ENCODE measurements at regions not wholly inside any gene's neighbourhood (a gene's known extent, or its start where the extent isn't known, plus 50 kb on each side); places are given as distances from the start of the nearest gene placed in this dataset.

DNA sequence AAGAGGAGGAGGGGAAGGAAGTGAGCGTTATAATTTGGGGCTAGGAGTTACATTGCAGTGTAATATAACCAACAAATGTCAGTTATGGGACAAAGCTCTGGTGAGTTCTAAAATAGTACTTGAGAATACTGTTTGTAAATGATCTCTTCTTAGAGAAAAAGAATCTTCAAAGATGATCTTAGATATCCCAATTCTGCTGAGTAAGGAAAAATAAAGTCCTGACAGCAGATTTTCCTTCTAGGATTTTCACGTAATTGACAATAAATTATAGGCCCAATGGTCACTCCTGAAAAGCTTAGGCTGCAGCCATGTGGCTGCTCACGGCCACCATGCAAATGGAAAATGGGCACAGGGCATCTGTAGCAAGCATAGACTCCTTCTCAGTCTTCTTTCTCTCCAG is 241.6 kb downstream of the SIPA1L2 start:
- Histone ChIP-seq H3K27me3 (no peaks in the 10 kb centered on the region), H3K27ac (no peak overlapping the region), H3K9me3 (no peaks in the 10 kb centered on the region), H3K36me3 (no peaks in the 10 kb centered on the region), H3K4me1 (no peaks in the 10 kb centered on the region), H3K4me3 (no peak overlapping the region)
- ATAC-seq = no peak
- TF ChIP-seq POLR2AphosphoS5 (IDR thresholded peaks at IDR 0.05) = no peak
- TF ChIP-seq, protein P1, sequence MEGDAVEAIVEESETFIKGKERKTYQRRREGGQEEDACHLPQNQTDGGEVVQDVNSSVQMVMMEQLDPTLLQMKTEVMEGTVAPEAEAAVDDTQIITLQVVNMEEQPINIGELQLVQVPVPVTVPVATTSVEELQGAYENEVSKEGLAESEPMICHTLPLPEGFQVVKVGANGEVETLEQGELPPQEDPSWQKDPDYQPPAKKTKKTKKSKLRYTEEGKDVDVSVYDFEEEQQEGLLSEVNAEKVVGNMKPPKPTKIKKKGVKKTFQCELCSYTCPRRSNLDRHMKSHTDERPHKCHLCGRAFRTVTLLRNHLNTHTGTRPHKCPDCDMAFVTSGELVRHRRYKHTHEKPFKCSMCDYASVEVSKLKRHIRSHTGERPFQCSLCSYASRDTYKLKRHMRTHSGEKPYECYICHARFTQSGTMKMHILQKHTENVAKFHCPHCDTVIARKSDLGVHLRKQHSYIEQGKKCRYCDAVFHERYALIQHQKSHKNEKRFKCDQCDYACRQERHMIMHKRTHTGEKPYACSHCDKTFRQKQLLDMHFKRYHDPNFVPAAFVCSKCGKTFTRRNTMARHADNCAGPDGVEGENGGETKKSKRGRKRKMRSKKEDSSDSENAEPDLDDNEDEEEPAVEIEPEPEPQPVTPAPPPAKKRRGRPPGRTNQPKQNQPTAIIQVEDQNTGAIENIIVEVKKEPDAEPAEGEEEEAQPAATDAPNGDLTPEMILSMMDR (IDR thresholded peaks at IDR 0.05) = no peak
- TF ChIP-seq POLR2A (IDR thresholded peaks at IDR 0.05) = no peak
- no peak for TF ChIP-seq EP300 (IDR thresholded peaks at IDR 0.05)
- WGBS, 2 donors (ENCODE audit: low coverage in 1 of 2) = 87 to 100% methylated on average over 3 of the region's 3 CpGs

DNA sequence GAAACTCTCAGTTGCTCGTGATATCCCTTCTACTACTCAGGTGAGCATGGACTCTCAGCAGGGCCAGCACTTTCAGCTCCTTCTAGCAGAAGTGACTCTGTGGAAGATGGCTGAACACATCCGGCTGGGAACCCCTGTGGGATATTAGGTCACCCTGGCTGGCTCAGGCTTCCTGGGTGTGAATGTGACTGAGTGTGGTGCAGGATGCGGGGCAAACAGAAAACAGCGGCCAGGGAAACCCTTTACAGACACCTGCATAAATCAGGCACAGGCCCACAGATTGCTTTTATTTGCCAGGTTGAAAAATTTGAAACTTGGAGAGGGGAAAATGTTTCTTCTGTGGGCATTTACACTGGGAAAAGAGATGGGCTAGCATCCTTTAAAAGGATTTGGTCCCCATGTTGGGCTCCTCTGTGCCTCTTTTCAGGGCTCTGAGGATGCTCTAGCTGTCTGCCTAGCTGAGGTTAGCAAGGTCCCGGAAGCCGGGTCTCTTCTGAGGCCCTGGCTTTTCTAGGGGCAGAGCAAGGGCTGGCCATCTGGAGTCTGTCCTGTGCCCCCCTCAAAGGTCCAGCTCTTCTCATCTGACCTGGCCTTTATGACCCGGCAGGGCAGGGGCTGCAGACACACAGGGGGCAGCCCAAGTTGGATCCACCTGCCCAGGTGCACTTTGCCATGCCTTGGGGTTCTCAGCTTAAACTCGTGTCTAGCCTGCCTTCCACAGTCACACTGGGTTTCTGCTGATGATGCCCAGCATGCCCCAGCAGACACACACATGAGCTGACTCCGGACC is 243.0 kb downstream of the SIPA1L2 start:
- ATAC-seq = no peak
- Histone ChIP-seq H3K9me3 (no peaks in the 10 kb centered on the region), H3K4me3 (no peak overlapping the region), H3K36me3 (no peaks in the 10 kb centered on the region), H3K4me1 (no peaks in the 10 kb centered on the region), H3K27ac (no peak overlapping the region), H3K27me3 (no peaks in the 10 kb centered on the region)
- TF ChIP-seq, protein P1 (IDR thresholded peaks at IDR 0.05) = no peak
- TF ChIP-seq POLR2AphosphoS5 (IDR thresholded peaks at IDR 0.05) = no peak
- no peak for TF ChIP-seq EP300 (IDR thresholded peaks at IDR 0.05)
- TF ChIP-seq POLR2A (IDR thresholded peaks at IDR 0.05) = no peak
- 40 to 88% methylated on average over 1 to 5 of the region's 9 CpGs for WGBS, 2 donors (ENCODE audit: low coverage in 1 of 2)

DNA sequence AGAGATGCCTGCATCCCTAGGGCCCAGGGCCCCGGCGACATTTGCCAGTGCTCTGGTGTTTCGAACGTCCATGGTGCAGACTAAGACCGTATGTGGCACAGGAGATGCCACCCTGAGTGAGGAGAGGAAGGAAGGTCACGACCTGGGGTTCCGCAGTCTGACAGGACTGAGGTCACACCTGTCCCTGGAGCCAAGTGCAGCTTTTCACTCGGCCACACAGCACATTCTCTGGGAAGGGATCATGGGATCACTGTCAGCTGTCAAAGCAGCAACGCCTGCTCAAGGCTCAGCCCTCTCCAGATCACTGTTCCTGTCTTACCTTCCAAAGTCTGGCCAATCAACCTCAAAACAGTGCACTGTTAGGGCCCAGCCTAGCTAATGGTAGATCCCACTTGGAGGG is 243.6 kb downstream of the SIPA1L2 start:
- TF ChIP-seq, protein P1 (IDR thresholded peaks at IDR 0.05) = no peak
- TF ChIP-seq EP300 (IDR thresholded peaks at IDR 0.05) (no peak), POLR2A (IDR thresholded peaks at IDR 0.05) (no peak), POLR2AphosphoS5 (IDR thresholded peaks at IDR 0.05) (no peak)
- Histone ChIP-seq H3K36me3 (no peaks in the 10 kb centered on the region), H3K9me3 (no peaks in the 10 kb centered on the region), H3K4me3 (no peak overlapping the region), H3K27me3 (no peaks in the 10 kb centered on the region), H3K27ac (no peak overlapping the region), H3K4me1 (no peaks in the 10 kb centered on the region)
- WGBS, 2 donors (ENCODE audit: low coverage in 1 of 2) = 84 to 100% methylated on average over 1 to 4 of the region's 9 CpGs
- ATAC-seq = no peak

DNA sequence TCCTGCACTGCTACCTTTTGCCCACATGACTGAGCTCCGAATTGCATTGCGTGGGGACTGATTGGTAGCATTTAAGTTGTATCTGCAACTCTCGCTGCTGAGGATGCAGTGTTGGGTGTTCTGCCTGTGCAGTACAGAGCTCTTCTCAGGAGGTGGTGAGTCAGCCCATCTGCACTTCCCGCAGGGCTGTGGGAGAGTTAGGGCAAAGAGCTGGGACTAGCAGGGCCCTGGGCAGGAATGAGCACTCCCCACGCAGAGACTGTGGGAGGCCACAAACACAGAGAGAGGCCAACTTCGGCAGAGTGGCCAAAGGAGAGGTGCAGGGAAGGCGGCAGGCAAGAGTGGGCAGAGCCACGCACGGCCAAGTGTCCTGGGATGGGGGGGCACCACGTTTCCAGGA is 244.7 kb downstream of the SIPA1L2 start:
- Histone ChIP-seq H3K4me3 (no peak overlapping the region), H3K27me3 (no peaks in the 10 kb centered on the region), H3K27ac (no peak overlapping the region), H3K9me3 (no peaks in the 10 kb centered on the region), H3K4me1 (no peaks in the 10 kb centered on the region), H3K36me3 (no peaks in the 10 kb centered on the region)
- no peak for TF ChIP-seq EP300 (IDR thresholded peaks at IDR 0.05)
- TF ChIP-seq, protein P1 (IDR thresholded peaks at IDR 0.05) = no peak
- no peak for TF ChIP-seq POLR2AphosphoS5 (IDR thresholded peaks at IDR 0.05)
- no peak for TF ChIP-seq POLR2A (IDR thresholded peaks at IDR 0.05)
- ATAC-seq = no peak
- 78 to 85% methylated on average over 5 to 6 of the region's 10 CpGs for WGBS, 2 donors (ENCODE audit: low coverage in 1 of 2)

All from gastroesophageal sphincter (tissue), 4 donors.